GM23338 (cell line): ENCODE measurements at regions not wholly inside any gene's neighbourhood (a gene's known extent, or its start where the extent isn't known, plus 50 kb on each side); places are given as distances from the start of the nearest gene placed in this dataset.

ENCODE experiments used
- ATAC-seq: fragments of 200-7000 bp; cut with Tn5 transposase; 3 replicates; pipeline ENCODE4 v1.9.1; 2020
- DNase-seq: peaks from one replicate; pipeline ENCODE4 v3.0.0-alpha.2; 2015; ENCODE audit warnings: low spot score
- H2AFZ ChIP-seq: fragments of 200-600 bp; sonication (generic); 2 replicates; pipeline ENCODE4 v1.8.0; 2016; ENCODE audit warnings: antibody characterized with exemption, mild to moderate bottlenecking, moderate library complexity
- H3F3A ChIP-seq: fragments of 200-600 bp; sonication (generic); replicated peaks from 2 replicates; pipeline ENCODE4 v1.8.0; 2017; ENCODE audit warnings: antibody characterized with exemption, mixed run types, low read depth
- H3K27ac ChIP-seq: fragments of 200-600 bp; sonication (generic); 2 replicates; pipeline ENCODE4 v1.6.1; 2016; ENCODE audit warnings: low read depth
- H3K27me3 ChIP-seq: fragments of 200-600 bp; sonication (generic); 2 replicates; pipeline ENCODE4 v1.8.0; 2016; ENCODE audit warnings: mild to moderate bottlenecking, mixed run types, moderate library complexity; ENCODE audit not compliant: insufficient read depth
- H3K36me3 ChIP-seq: fragments of 200-600 bp; sonication (generic); 2 replicates; pipeline ENCODE4 v1.8.0; 2016; ENCODE audit warnings: mild to moderate bottlenecking; ENCODE audit not compliant: insufficient read depth
- H3K4me1 ChIP-seq: fragments of 200-600 bp; sonication (generic); 2 replicates; pipeline ENCODE4 v1.8.0; 2016; ENCODE audit warnings: mild to moderate bottlenecking, moderate library complexity; ENCODE audit not compliant: insufficient read depth
- H3K4me2 ChIP-seq: fragments of 200-600 bp; sonication (generic); 2 replicates; pipeline ENCODE4 v1.7.1; 2017; ENCODE audit warnings: mixed run types
- H3K4me3 ChIP-seq: fragments of 200-600 bp; sonication (generic); 2 replicates; pipeline ENCODE4 v1.6.1; 2016; ENCODE audit warnings: mixed run types
- H3K79me2 ChIP-seq: fragments of 200-600 bp; sonication (generic); replicated peaks from 2 replicates; pipeline ENCODE4 v1.8.0; 2017; ENCODE audit warnings: mild to moderate bottlenecking; ENCODE audit not compliant: insufficient read depth
- H3K9me2 ChIP-seq: fragments of 200-600 bp; sonication (generic); 2 replicates; pipeline ENCODE4 v1.8.0; 2017; ENCODE audit not compliant: insufficient read depth
- H4K20me1 ChIP-seq: fragments of 200-600 bp; sonication (generic); replicated peaks from 2 replicates; pipeline ENCODE4 v1.8.0; 2017; ENCODE audit warnings: mild to moderate bottlenecking; ENCODE audit not compliant: insufficient read depth
- H3K27ac Mint-ChIP-seq: 2 replicates; pipeline ENCODE4 v1.8.0; 2020; ENCODE audit warnings: inconsistent platforms, mild to moderate bottlenecking, moderate library complexity, mixed read lengths
- H3K27me3 Mint-ChIP-seq: 3 replicates; pipeline ENCODE4 v1.8.0; 2022; ENCODE audit warnings: low read depth, mild to moderate bottlenecking, moderate library complexity, mixed read lengths, inconsistent platforms; ENCODE audit not compliant: insufficient read depth, poor library complexity
- H3K36me3 Mint-ChIP-seq: 3 replicates; pipeline ENCODE4 v1.8.0; 2021; ENCODE audit warnings: low read depth, mild to moderate bottlenecking, inconsistent platforms, moderate library complexity, mixed read lengths
- H3K4me1 Mint-ChIP-seq: 3 replicates; pipeline ENCODE4 v1.8.0; 2020; ENCODE audit warnings: mild to moderate bottlenecking, inconsistent platforms, mixed read lengths
- H3K4me3 Mint-ChIP-seq: 3 replicates; pipeline ENCODE4 v1.8.0; 2021; ENCODE audit warnings: moderate library complexity, mild to moderate bottlenecking, inconsistent platforms, mixed read lengths
- H3K9me3 Mint-ChIP-seq: 3 replicates; pipeline ENCODE4 v1.8.0; 2020; ENCODE audit warnings: moderate library complexity, mild to moderate bottlenecking, inconsistent platforms, mixed read lengths
- CREB1 ChIP-seq: fragments of 250-450 bp; sonication (Bioruptor Pico); IDR thresholded peaks from 2 replicates; pipeline ENCODE4 v1.5.0; 2020; ENCODE audit warnings: low read depth, mild to moderate bottlenecking, moderate library complexity
- ETS1 ChIP-seq: IDR thresholded peaks from 2 replicates; pipeline ENCODE4 v1.6.1; 2016; ENCODE audit warnings: antibody characterized with exemption
- EZH2 ChIP-seq: fragments of 200-600 bp; sonication (generic); IDR thresholded peaks from one replicate; pipeline ENCODE4 v1.8.0; 2017; ENCODE audit warnings: antibody characterized with exemption, mild to moderate bottlenecking, low read depth; ENCODE audit not compliant: unreplicated experiment
- EZH2phosphoT487 ChIP-seq: fragments of 200-600 bp; sonication (generic); IDR thresholded peaks from one replicate; pipeline ENCODE4 v1.8.1; 2018; ENCODE audit warnings: antibody characterized with exemption; ENCODE audit not compliant: unreplicated experiment
- NANOG ChIP-seq: IDR thresholded peaks from 2 replicates; pipeline ENCODE4 v1.6.1; 2016; ENCODE audit warnings: antibody characterized with exemption, borderline replicate concordance
- ZNF331 ChIP-seq: fragments of 250-450 bp; sonication (Bioruptor Pico); IDR thresholded peaks from 2 replicates; pipeline ENCODE4 v1.5.0; 2020; ENCODE audit warnings: low read depth, mild to moderate bottlenecking, moderate library complexity
- TF ChIP-seq, protein P1 (sequence below): fragments of 250-450 bp; sonication (Bioruptor Pico); IDR thresholded peaks from 2 replicates; pipeline ENCODE4 v1.5.0; 2020; ENCODE audit warnings: mild to moderate bottlenecking, moderate library complexity
- TF ChIP-seq, protein P2 (sequence below), 2 experiments: fragments of 200-600 bp in 1 of 2; sonication (generic) in 1 of 2; conservative IDR thresholded peaks; 2 replicates each; pipeline versions ENCODE4 v1.5.1 to v1.6.1; 2016 to 2017; ENCODE audit warnings: antibody characterized with exemption in 2 of 2, low read depth in 2 of 2, mild to moderate bottlenecking in 2 of 2, moderate library complexity in 1 of 2

DNA sequence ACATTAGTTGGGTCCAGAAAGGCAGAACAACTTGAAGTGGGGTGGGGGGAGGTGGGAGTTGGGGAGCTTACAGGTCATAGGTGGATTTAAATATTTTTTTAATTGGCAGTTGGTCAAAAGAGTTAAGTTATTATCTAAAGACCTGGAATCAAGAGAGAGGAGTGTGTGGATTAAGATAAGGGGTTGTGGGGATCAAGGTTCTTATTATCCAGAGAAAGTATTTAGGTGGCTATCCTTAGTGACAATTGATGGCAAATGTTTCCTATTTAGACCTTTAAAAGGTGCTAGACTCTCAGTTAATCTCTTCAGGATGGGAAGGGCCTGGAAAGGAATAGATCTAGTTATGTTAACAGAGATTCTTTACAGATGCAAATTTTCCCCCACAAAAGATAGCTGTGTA, 120.7 kb upstream of the OR9Q1 start (continued):
- TF ChIP-seq, protein P1, sequence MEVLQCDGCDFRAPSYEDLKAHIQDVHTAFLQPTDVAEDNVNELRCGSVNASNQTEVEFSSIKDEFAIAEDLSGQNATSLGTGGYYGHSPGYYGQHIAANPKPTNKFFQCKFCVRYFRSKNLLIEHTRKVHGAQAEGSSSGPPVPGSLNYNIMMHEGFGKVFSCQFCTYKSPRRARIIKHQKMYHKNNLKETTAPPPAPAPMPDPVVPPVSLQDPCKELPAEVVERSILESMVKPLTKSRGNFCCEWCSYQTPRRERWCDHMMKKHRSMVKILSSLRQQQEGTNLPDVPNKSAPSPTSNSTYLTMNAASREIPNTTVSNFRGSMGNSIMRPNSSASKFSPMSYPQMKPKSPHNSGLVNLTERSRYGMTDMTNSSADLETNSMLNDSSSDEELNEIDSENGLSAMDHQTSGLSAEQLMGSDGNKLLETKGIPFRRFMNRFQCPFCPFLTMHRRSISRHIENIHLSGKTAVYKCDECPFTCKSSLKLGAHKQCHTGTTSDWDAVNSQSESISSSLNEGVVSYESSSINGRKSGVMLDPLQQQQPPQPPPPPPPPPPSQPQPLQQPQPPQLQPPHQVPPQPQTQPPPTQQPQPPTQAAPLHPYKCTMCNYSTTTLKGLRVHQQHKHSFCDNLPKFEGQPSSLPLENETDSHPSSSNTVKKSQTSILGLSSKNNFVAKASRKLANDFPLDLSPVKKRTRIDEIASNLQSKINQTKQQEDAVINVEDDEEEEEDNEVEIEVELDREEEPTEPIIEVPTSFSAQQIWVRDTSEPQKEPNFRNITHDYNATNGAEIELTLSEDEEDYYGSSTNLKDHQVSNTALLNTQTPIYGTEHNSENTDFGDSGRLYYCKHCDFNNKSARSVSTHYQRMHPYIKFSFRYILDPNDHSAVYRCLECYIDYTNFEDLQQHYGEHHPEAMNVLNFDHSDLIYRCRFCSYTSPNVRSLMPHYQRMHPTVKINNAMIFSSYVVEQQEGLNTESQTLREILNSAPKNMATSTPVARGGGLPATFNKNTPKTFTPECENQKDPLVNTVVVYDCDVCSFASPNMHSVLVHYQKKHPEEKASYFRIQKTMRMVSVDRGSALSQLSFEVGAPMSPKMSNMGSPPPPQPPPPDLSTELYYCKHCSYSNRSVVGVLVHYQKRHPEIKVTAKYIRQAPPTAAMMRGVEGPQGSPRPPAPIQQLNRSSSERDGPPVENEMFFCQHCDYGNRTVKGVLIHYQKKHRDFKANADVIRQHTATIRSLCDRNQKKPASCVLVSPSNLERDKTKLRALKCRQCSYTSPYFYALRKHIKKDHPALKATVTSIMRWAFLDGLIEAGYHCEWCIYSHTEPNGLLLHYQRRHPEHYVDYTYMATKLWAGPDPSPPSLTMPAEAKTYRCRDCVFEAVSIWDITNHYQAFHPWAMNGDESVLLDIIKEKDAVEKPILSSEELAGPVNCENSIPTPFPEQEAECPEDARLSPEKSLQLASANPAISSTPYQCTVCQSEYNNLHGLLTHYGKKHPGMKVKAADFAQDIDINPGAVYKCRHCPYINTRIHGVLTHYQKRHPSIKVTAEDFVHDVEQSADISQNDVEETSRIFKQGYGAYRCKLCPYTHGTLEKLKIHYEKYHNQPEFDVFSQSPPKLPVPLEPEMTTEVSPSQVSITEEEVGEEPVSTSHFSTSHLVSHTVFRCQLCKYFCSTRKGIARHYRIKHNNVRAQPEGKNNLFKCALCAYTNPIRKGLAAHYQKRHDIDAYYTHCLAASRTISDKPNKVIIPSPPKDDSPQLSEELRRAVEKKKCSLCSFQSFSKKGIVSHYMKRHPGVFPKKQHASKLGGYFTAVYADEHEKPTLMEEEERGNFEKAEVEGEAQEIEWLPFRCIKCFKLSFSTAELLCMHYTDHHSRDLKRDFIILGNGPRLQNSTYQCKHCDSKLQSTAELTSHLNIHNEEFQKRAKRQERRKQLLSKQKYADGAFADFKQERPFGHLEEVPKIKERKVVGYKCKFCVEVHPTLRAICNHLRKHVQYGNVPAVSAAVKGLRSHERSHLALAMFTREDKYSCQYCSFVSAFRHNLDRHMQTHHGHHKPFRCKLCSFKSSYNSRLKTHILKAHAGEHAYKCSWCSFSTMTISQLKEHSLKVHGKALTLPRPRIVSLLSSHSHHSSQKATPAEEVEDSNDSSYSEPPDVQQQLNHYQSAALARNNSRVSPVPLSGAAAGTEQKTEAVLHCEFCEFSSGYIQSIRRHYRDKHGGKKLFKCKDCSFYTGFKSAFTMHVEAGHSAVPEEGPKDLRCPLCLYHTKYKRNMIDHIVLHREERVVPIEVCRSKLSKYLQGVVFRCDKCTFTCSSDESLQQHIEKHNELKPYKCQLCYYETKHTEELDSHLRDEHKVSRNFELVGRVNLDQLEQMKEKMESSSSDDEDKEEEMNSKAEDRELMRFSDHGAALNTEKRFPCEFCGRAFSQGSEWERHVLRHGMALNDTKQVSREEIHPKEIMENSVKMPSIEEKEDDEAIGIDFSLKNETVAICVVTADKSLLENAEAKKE (CRISPR knock-in tag): no peak
- TF ChIP-seq EZH2phosphoT487 (no peak), EZH2 (no peak), ETS1 (no peak), ZNF331 (no peak)

DNA sequence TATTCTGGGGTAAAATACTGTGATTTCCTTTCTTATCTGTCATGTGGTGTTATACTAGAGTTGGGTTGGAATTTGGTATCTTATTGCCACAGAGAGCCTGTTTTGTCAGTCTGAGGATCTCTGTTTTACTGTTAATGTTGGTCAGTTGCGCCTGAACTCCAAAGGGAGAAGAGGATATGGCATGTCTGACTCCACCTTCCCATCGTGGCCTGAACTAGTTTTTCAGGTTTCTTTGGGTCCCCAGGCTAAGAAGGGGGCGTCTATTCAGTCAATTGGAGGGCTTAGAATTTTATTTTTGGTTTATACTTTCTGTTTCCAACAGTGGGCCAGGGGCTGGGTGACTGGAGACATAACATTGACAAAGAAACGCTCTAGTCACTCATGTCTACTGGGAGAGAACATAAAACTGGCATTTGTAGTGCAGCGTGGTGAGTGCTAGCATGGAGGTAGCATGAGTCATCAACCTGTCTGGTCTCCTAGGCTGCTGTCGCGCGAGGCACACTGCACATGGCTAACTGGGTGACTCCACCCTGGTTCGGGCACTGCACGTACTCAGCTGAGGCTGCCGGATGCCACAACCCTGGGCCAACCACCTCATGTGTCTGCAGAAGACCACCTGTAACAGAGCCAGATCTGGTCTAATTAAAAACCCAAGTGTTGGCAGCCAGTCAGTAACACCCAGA, 120.1 kb upstream of the OR9Q1 start:
- H3K27me3 Mint-ChIP-seq: peaks cover 8% of the 10 kb centered on the region
- no peak; the same call in 2 of the 3 replicates for ATAC-seq
- no peak for DNase-seq
- H3K4me3 Mint-ChIP-seq: no peak overlapping the region
- Histone ChIP-seq H3K36me3 (peaks cover 4% of the 10 kb centered on the region; the same call in 1 of the 2 replicates), H3K27me3 (no peaks in the 10 kb centered on the region), H3K79me2 (no peaks in the 10 kb centered on the region), H3K4me1 (peaks cover 9% of the 10 kb centered on the region; the same call in 1 of the 2 replicates), H3F3A (no peaks in the 10 kb centered on the region), H3K4me2 (peak overlapping the region; percentile 42), H2AFZ (peak overlapping the region; percentile 48), H4K20me1 (no peaks in the 10 kb centered on the region), H3K4me3 (no peak overlapping the region), H3K9me2 (0 out of 2 replicates have a peak, but pooled peaks cover 8% of the 10 kb centered on the region), H3K27ac (no peak overlapping the region)
- peak overlapping the region; percentile 10; the same call in 1 of the 2 replicates for H3K27ac Mint-ChIP-seq
- peaks cover 11% of the 10 kb centered on the region for H3K4me1 Mint-ChIP-seq
- H3K36me3 Mint-ChIP-seq: peaks cover 25% of the 10 kb centered on the region; the same call in 2 of the 3 replicates
- peaks cover 43% of the 10 kb centered on the region for H3K9me3 Mint-ChIP-seq
- TF ChIP-seq NANOG (no peak), ETS1 (no peak), ZNF331 (no peak), CREB1 (no peak), EZH2 (no peak)
- TF ChIP-seq, protein P2, sequence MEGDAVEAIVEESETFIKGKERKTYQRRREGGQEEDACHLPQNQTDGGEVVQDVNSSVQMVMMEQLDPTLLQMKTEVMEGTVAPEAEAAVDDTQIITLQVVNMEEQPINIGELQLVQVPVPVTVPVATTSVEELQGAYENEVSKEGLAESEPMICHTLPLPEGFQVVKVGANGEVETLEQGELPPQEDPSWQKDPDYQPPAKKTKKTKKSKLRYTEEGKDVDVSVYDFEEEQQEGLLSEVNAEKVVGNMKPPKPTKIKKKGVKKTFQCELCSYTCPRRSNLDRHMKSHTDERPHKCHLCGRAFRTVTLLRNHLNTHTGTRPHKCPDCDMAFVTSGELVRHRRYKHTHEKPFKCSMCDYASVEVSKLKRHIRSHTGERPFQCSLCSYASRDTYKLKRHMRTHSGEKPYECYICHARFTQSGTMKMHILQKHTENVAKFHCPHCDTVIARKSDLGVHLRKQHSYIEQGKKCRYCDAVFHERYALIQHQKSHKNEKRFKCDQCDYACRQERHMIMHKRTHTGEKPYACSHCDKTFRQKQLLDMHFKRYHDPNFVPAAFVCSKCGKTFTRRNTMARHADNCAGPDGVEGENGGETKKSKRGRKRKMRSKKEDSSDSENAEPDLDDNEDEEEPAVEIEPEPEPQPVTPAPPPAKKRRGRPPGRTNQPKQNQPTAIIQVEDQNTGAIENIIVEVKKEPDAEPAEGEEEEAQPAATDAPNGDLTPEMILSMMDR (conservative IDR thresholded peaks at IDR 0.05; ENCODE audit: low read depth in 2 of 2): no peak
